ENCODE measurements at regions not wholly inside any gene's neighbourhood (a gene's known extent, or its start where the extent isn't known, plus 50 kb on each side); places are given as distances from the start of the nearest gene placed in this dataset.
"Not testable (repeated sequence)": the region's sequence is repeated elsewhere in the genome, so short reads cannot be mapped to it uniquely, and the experiment has no call there.

GRCh38 chr20:40274912-40275533, 414.0 kb downstream of the MAFB start:
- no peak overlapping the region for H3K27ac ChIP-seq
- H3K4me2 ChIP-seq = no peak overlapping the region
- no peaks in the 10 kb centered on the region for H3K79me2 ChIP-seq (ENCODE audit: low read depth)
- DNase-seq = no peak
- H3K4me1 ChIP-seq (replicated peaks; ENCODE audit: insufficient read depth) = no peaks in the 10 kb centered on the region
- BruUV-seq (replicated peaks) = no TSS peak
- TF ChIP-seq EZH2 (IDR thresholded peaks at IDR 0.05; ENCODE audit: low read depth) (no peak), CTCF (conservative IDR thresholded peaks at IDR 0.05) (no peak)
- H2AFZ ChIP-seq = no peak overlapping the region
- ChIA-PET POLR2A (ENCODE audit: unreplicated experiment) (no interaction called here), CTCF (no interaction called here)
- intact Hi-C loops (cut with micrococcal nuclease; ENCODE audit: unreplicated experiment) = no loop called here
- H3K9me3 ChIP-seq (ENCODE audit: insufficient read depth, low read depth) = no peaks in the 10 kb centered on the region
- no peaks in the 10 kb centered on the region for H3K36me3 ChIP-seq (ENCODE audit: low read depth)
- H3K4me3 ChIP-seq = no peak overlapping the region
- no peaks in the 10 kb centered on the region for H3F3A ChIP-seq (ENCODE audit: insufficient read depth, low read depth)
- no peaks in the 10 kb centered on the region for H4K20me1 ChIP-seq (ENCODE audit: insufficient read depth)
- no peaks in the 10 kb centered on the region for H3K9me2 ChIP-seq (ENCODE audit: insufficient read depth)
- H3K27me3 ChIP-seq (ENCODE audit: insufficient read depth, low read depth) = no peaks in the 10 kb centered on the region

- BruUV-seq (replicated peaks); H3K4me3 ChIP-seq; H3K79me2 ChIP-seq (ENCODE audit: low read depth); H3K9me3 ChIP-seq (ENCODE audit: insufficient read depth, low read depth); H3K27ac ChIP-seq; CTCF ChIA-PET; H3K9me2 ChIP-seq (ENCODE audit: insufficient read depth); H3K4me1 ChIP-seq (replicated peaks; ENCODE audit: insufficient read depth); H4K20me1 ChIP-seq (ENCODE audit: insufficient read depth); H3K36me3 ChIP-seq (ENCODE audit: low read depth); H3F3A ChIP-seq (ENCODE audit: insufficient read depth, low read depth); H3K4me2 ChIP-seq; POLR2A ChIA-PET (ENCODE audit: unreplicated experiment); intact Hi-C loops (cut with micrococcal nuclease; ENCODE audit: unreplicated experiment); DNase-seq; H2AFZ ChIP-seq: not testable (repeated sequence)
- H3K27me3 ChIP-seq (ENCODE audit: insufficient read depth, low read depth) = peaks cover 11% of the 10 kb centered on the region; the same call in 1 of the 2 replicates
Measured at GRCh38 chr20:40269274-40269673, 419.8 kb downstream of the MAFB start.

- Histone ChIP-seq H3K9me2 (ENCODE audit: insufficient read depth) (no peaks in the 10 kb centered on the region), H3K27ac (no peak overlapping the region), H3K9me3 (ENCODE audit: insufficient read depth, low read depth) (no peaks in the 10 kb centered on the region), H3K27me3 (ENCODE audit: insufficient read depth, low read depth) (peaks cover 11% of the 10 kb centered on the region; the same call in 1 of the 2 replicates), H4K20me1 (ENCODE audit: insufficient read depth) (no peaks in the 10 kb centered on the region), H3K4me1 (replicated peaks; ENCODE audit: insufficient read depth) (no peaks in the 10 kb centered on the region), H2AFZ (no peak overlapping the region), H3K79me2 (ENCODE audit: low read depth) (no peaks in the 10 kb centered on the region), H3K36me3 (ENCODE audit: low read depth) (no peaks in the 10 kb centered on the region), H3K4me3 (no peak overlapping the region), H3F3A (ENCODE audit: insufficient read depth, low read depth) (no peaks in the 10 kb centered on the region), H3K4me2 (no peak overlapping the region)
- POLR2A ChIA-PET (ENCODE audit: unreplicated experiment) = no interaction called here
- no TSS peak for BruUV-seq (replicated peaks)
- CTCF ChIA-PET = no interaction called here
- DNase-seq = no peak
- TF ChIP-seq EZH2 (IDR thresholded peaks at IDR 0.05; ENCODE audit: low read depth) (no peak), CTCF (conservative IDR thresholded peaks at IDR 0.05) (no peak)
- intact Hi-C loops (cut with micrococcal nuclease; ENCODE audit: unreplicated experiment) = no loop called here
Measured at GRCh38 chr20:40268321-40269075, 420.5 kb downstream of the MAFB start.
